ENCODE measurements at regions not wholly inside any gene's neighbourhood (a gene's known extent, or its start where the extent isn't known, plus 50 kb on each side); places are given as distances from the start of the nearest gene placed in this dataset.

DNA sequence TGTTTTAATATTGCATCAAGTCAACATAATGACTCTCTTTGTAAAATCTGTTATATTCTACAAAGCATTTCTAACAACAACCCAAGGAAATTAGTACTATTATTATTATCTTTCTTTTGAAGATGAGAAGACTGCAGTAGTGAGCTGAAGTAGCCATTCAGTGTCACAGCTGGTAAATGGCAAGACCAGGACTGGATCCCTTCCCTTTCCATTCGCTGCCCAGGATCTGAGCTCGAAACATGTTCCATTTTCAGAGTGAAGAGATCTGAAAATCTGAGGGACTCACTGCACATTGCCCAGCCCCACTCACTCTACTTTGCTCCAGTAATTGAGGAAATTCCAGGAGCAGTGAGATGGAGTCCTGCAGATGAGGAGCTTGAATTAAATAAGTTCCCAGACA is 240.0 kb upstream of the BLID start:
- no peaks in the 10 kb centered on the region for H3K9me3 ChIP-seq (ENCODE audit: severe bottlenecking)
- no peaks in the 10 kb centered on the region for H3K36me3 ChIP-seq
- no peak overlapping the region for H3K27ac ChIP-seq
- no peak overlapping the region for H3K4me3 ChIP-seq (ENCODE audit: low read depth, low read length)
- DNase-seq, result no peak
- TF ChIP-seq, protein P1, sequence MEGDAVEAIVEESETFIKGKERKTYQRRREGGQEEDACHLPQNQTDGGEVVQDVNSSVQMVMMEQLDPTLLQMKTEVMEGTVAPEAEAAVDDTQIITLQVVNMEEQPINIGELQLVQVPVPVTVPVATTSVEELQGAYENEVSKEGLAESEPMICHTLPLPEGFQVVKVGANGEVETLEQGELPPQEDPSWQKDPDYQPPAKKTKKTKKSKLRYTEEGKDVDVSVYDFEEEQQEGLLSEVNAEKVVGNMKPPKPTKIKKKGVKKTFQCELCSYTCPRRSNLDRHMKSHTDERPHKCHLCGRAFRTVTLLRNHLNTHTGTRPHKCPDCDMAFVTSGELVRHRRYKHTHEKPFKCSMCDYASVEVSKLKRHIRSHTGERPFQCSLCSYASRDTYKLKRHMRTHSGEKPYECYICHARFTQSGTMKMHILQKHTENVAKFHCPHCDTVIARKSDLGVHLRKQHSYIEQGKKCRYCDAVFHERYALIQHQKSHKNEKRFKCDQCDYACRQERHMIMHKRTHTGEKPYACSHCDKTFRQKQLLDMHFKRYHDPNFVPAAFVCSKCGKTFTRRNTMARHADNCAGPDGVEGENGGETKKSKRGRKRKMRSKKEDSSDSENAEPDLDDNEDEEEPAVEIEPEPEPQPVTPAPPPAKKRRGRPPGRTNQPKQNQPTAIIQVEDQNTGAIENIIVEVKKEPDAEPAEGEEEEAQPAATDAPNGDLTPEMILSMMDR (IDR thresholded peaks at IDR 0.05; ENCODE audit: low read depth, low read length), result no peak
- no peaks in the 10 kb centered on the region for H3K27me3 ChIP-seq (ENCODE audit: insufficient read depth, low read depth, severe bottlenecking)

DNA sequence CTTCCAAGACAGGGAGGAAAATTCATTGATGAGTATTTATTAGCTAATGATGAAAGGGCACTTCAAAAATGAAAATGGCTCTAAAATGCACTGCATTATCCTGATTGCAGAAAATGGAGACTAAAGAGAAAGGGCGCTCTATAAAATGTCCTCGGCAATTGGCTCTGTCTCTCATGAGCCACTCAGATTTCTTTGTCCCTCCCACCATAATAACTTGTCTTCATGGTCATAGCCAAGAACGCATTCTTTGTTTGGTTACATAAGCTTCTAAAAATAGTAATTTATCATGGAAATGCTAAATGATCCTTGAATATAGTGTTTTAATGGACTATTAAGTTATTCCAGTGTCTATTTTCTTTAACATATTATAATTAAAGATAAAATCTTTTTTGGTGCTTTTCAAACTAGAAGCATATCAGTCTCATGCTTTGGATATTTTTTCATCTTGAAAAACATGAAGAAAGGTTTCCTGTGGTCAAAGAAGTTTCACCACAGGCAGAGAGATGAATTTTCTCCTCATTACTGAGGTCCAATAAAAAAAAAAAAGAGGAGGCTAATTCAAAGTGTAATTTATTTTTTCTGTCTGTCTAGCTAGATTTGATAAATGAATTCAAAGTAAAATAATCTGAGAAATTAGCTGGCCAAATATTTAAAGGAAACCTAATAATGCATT is 238.1 kb upstream of the BLID start:
- H3K27ac ChIP-seq, result no peak overlapping the region
- no peaks in the 10 kb centered on the region for H3K27me3 ChIP-seq (ENCODE audit: insufficient read depth, low read depth, severe bottlenecking)
- H3K4me3 ChIP-seq (ENCODE audit: low read depth, low read length), result no peak overlapping the region
- no peaks in the 10 kb centered on the region for H3K36me3 ChIP-seq
- H3K9me3 ChIP-seq (ENCODE audit: severe bottlenecking), result no peaks in the 10 kb centered on the region
- DNase-seq, result no peak
- TF ChIP-seq, protein P1 (IDR thresholded peaks at IDR 0.05; ENCODE audit: low read depth, low read length), result no peak

DNA sequence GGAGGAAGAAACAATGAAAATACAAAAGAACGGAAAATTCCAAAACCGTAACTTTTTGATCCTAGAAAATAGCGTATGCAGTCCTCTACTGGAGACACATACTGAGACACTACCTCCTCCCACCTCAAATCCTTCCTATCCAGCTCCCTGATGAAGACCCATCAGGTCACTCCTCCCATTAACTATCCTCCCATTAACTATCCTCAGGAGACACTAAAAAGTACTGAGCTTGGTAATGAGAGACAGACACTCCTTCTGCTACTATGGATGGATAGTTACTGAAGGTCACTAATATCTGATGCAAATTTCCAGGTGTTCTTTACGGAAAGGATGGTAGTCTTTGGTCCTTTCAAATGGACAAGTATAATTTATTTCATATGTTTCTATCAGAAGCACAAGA is 237.5 kb upstream of the BLID start:
- Histone ChIP-seq H3K4me3 (ENCODE audit: low read depth, low read length) (no peak overlapping the region), H3K9me3 (ENCODE audit: severe bottlenecking) (no peaks in the 10 kb centered on the region), H3K27ac (no peak overlapping the region), H3K27me3 (ENCODE audit: insufficient read depth, low read depth, severe bottlenecking) (no peaks in the 10 kb centered on the region), H3K36me3 (no peaks in the 10 kb centered on the region)
- DNase-seq, result no peak
- TF ChIP-seq, protein P1 (IDR thresholded peaks at IDR 0.05; ENCODE audit: low read depth, low read length), result no peak

DNA sequence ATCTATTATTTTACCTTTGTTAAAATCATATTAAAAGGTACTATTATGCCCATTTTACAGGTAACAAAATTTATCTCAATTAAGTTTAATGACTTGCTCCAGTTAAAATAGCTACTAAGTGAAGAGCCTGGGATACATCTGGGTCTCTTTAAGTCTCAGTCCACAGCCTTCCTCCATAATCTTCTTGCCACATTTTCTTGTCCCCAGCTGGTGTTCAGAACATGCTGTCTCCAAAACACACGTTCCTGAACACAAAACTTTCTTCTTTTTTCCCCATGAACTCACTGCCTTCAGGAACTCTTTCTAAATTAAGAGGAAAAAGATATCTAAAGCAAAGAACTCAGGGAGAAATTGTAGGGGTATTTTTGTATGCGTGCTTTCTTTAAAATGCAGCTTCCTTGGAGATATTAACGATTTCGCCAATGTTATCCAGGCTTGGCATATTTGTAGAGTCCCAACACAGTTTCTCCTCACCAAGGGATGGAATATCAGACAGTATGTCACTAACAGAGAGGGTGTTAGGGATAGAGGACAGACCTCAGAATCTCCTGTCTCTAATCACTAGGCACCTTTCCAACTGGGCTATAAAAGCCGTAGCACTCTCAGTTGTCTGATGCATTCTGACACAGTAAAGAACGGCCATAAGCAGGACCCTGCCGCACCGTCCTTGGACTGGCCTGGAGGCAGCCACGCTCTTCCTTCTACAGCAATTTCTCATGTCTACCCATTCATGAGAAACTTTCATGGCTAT is 232.8 kb upstream of the BLID start:
- no peak overlapping the region for H3K27ac ChIP-seq
- DNase-seq, result no peak
- H3K9me3 ChIP-seq (ENCODE audit: severe bottlenecking), result no peaks in the 10 kb centered on the region
- no peak overlapping the region for H3K4me3 ChIP-seq (ENCODE audit: low read depth, low read length)
- no peaks in the 10 kb centered on the region for H3K27me3 ChIP-seq (ENCODE audit: insufficient read depth, low read depth, severe bottlenecking)
- no peaks in the 10 kb centered on the region for H3K36me3 ChIP-seq
- TF ChIP-seq, protein P1 (IDR thresholded peaks at IDR 0.05; ENCODE audit: low read depth, low read length), result no peak

DNA sequence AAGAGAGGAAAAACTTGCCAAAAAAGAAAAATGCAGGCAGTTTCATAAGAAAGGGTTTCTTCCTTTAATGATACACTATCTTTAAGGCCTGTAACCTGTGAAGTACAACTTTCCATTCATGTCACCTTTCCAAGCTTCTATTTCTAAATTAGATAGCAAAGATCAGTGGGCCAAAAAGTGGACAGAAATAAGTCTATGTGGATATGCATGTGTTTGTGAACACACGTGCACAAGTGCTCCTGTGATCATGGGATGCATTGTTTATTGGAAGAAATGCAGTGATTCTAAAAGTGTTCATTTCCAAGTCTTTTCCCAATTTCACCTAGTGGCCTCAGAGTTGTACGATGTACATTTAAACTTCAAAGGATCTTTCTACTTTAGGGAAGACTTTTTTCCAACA is 230.0 kb upstream of the BLID start:
- DNase-seq, result no peak
- H3K27me3 ChIP-seq (ENCODE audit: insufficient read depth, low read depth, severe bottlenecking), result no peaks in the 10 kb centered on the region
- H3K36me3 ChIP-seq, result no peaks in the 10 kb centered on the region
- no peak overlapping the region for H3K27ac ChIP-seq
- no peak overlapping the region for H3K4me3 ChIP-seq (ENCODE audit: low read depth, low read length)
- TF ChIP-seq, protein P1 (IDR thresholded peaks at IDR 0.05; ENCODE audit: low read depth, low read length), result no peak
- no peaks in the 10 kb centered on the region for H3K9me3 ChIP-seq (ENCODE audit: severe bottlenecking)
